Epidermal melanocyte (primary cell): ENCODE measurements at regions not wholly inside any gene's neighbourhood (a gene's known extent, or its start where the extent isn't known, plus 50 kb on each side); places are given as distances from the start of the nearest gene placed in this dataset.
"Not testable (repeated sequence)": the region's sequence is repeated elsewhere in the genome, so short reads cannot be mapped to it uniquely, and the experiment has no call there.

ENCODE experiments used
- DNase-seq: peaks from one replicate; pipeline ENCODE4 v3.0.0; 2011; ENCODE audit warnings: low spot score; ENCODE audit not compliant: insufficient read length

DNA sequence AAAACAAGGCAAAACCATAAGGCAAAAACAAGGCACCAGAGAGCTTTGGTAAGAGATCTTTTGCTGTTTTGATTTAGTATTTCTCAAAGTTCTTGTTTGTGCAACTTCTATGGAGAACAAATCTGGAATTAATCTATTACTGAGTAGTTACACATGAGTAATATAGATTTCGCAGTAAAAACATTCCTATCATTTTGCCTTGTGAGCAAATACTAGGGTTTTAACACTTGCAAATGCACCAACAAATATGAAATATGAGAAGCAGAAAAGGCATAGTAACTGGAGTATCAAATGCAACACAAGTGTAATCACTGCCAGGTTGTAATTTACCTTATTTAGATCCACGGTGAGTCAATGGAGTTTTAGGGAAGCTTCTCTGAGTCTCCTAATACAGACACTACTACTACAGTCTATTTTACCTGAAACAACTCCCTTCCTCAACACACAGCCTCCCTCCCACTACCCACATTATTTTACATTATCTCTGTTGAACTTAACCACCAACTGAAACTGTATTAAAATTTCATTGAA is 324.1 kb downstream of the FLRT2 start:
- no peak for DNase-seq

DNA sequence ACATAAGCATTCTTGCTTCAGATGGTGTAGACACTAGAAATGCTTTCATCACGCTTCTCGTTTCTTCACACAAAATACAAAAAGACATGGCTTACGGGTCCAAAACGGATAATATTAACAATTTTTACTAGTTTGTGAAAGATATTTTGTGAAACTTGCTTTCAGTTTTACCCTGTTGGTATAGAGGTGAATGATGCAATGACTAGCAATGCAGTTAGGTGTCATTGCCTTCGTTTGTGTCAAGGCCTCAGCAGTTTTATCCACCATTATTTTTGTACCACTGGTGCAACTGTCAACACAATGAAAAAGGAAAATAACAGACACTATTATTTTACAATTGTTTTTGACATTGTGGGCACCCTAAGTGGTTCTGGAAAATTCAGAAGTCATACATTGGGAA is 323.0 kb downstream of the FLRT2 start:
- DNase-seq, result no peak

DNA sequence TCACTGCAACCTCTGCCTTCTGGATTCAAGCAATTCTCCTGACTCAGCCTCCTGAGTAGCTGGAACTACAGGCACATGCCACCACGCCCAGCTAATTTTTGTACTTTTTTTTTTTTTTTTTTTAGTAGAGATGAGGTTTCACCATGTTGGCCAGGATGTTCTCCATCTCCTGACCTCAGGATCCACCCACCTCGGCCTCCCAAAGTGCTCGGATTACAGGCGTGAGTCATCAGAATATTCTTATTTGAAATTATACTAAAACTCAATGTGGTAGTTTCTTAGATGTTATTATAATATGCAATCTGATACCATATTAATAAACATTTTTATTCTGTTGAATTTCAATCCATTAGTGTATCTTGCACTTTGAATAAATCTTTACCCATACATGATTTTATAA is 322.2 kb downstream of the FLRT2 start:
- not testable (repeated sequence) for DNase-seq

DNA sequence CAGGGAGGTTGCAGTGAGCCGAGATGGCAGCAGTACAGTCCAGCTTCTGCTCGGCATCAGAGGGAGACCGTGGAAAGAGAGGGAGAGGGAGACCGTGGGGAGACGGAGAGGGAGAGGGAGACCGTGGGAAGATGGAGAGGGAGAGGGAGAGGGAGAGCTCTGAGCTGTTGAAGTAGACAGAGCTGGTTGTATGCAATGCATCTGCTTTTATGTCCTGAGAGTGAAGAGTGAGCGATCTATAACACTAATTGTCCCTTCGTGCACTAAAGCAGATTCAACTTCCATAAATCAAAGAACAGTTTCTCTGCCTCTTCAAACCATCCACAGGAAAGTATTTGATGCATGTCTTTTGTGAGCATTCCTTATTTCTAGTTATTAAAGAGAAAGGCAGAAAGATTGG is 300.6 kb downstream of the FLRT2 start:
- DNase-seq, result not testable (repeated sequence)

DNA sequence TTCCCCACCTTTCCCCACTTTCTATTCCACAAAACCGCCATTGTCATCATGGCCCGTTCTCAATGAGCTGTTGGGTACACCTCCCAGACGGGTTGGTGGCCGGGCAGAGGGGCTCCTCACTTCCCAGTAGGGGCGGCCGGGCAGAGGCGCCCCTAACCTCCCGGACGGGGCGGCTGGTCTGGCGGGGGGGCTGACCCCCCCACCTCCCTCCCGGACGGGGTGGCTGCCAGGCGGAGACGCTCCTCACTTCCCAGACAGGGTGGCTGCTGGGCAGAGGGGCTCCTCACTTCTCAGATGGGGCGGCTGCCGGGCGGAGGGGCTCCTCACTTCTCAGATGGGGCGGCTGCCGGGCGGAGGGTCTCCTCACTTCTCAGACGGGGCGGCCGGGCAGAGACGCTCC is 299.7 kb downstream of the FLRT2 start:
- not testable (repeated sequence) for DNase-seq

DNA sequence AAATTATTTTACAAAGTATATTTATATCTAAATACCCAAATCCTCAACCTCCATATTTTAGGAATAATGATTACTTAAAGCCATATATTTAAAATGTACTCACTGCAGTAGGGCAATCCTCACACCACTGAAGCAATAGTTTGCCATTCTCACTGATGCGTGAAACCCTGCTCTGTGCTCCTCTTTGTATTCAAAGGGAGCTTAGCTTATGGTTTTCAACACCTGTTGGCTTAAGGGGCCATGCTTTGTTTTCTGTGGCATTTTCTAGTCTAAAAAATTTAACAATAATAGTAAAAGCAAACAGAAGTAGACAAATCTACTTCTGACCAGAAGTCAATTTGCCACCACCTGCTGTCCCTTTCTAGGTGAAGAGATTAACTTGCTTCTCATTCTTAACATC is 294.6 kb downstream of the FLRT2 start:
- DNase-seq, result no peak

DNA sequence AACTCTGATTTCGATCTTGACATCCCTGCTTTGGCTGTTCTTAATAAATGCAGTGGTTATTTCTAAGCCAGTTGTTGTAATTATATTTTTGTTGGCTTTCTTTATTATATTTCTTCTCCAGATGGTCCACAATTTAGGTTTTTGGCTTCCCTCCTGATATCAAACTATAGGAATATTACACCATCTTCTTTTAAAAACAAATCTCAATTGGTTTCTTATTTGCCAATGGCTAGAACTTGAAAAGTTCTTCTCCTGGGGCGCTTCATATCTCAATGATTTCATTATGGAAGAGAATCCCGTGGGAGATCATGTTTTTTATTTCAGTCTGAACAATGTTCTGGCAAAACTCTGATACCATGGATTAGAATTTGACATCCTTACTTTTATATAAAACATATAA is 292.3 kb downstream of the FLRT2 start:
- DNase-seq, result no peak

DNA sequence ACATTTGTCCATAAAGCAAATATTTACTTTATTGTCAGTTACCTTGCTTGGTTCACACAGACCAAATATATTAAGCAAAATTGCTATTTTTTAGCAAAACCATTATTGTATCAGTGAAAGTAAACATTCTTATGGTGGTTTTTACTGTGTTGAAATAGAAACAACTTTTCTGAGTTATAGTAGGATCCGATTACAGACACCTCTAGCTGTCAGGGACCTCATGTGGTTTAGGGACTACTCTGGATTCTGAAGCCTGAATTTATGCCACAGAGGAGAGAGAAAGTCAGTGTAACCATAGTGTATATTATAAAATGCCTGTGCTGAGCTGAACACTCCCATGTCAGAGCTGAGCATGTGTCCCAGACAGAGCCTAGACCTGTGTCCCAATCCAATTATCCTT is 287.5 kb downstream of the FLRT2 start:
- no peak for DNase-seq

DNA sequence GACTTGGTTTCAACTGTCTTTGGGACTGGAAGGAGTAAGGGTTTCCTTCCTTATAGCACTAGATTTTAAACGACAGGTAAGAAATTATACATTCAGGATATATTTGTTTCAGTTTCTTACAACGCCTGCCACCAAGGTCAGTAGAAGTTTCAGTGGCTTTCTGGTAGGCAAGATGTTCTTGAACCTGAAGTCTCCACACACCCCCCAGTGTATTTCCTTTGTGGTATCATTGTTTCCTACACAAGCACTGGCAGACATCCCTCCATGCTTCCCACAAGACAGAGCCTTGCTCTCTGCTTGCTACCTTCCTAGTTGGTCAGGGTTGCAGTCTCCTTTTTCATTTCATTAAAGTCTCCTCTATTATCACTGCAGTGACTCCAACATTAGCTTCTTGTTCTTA is 283.1 kb downstream of the FLRT2 start:
- no peak for DNase-seq

DNA sequence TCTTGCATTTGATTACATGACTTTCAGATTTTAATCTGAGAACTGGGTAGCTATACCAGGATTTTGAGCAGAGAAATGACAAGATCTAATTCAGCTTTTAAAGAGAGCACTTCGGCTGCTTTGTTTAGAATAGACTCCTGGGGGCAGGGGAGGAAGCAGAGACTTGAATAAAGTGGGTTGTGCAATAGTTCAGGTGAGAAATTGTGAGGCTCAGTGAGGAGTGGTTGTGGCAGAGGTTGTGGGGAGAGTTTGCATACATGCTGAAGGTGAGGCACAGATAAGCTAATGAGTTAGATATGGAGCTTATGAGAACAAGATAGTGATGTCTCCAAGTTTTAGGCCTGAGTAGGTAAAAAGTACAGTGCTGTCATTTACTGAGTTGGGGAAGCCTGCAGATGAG is 281.4 kb downstream of the FLRT2 start:
- DNase-seq, result no peak

DNA sequence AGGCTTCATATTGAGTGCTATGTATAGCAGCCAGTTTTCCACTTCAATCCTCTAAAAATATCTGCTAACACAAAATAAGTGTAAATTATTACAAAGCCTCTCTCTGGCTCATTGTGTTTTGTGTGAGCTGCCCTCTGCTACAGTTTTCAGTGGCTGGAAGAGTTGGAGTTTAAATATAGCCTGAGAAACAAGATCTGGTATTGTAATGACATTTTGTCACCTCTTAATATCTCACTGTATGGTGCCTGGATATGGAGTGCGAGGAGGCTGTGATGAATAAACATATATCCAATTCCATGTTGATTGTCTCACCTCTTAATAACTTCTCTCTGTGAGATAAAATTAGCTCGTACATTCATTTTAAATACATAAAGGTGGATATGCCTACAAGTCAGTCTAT is 269.7 kb downstream of the FLRT2 start:
- DNase-seq, result no peak

DNA sequence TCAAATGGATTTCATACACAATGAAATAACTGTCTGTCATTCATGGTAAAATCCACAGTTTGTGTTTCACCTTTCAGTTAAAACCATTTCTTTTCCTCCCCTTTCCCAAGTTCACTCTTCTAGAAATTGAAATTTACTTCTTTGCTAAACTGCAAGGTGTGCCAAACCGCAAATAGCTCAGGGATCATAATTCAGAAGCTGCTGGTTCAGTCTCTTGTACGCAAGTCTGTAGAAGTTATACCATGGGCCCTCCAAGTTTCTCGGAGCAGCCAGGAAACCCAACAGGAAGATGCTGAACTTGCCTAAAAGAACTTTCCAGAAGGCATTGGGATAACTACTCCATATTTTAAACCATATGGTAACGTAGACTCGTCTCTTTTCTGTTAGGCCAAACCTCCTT is 268.9 kb downstream of the FLRT2 start:
- no peak for DNase-seq

DNA sequence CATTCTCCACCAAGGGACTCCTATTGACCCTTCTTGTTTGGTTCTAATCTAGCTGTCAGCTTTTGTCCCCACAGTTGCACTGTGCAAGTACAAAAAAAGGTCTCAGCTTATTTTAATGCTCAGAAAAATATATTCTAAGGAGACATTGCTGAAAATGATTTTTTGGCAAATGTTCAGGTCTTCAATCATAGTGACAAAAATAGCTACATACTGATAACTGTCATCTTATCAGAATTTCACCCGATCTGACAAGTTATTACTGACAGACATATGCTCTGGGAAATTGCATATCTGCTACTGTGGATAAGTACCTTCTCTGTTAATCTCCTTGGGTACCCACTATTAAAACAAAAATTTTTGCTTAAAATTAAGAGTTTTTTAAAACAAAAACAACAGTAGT is 263.6 kb downstream of the FLRT2 start:
- no peak for DNase-seq

DNA sequence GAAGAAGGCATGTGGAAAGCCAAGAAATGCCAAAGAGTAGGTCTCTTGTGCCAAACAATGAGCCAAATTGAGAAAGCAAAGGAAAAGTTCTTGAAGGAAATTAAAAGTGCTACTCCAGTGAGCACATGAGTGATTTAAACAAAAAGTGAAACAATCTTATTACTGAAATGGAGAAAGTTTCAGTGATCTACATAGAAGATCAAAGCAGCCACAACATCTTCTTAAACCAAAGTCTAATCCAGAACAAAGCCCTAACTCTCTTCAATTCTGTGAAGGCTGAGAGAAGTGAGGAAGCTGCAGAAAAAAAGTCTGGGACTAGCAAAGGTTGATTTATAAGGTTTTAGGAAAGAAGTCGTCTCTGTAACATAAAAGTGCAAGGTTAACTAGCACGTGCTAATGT is 259.6 kb downstream of the FLRT2 start:
- DNase-seq, result no peak

DNA sequence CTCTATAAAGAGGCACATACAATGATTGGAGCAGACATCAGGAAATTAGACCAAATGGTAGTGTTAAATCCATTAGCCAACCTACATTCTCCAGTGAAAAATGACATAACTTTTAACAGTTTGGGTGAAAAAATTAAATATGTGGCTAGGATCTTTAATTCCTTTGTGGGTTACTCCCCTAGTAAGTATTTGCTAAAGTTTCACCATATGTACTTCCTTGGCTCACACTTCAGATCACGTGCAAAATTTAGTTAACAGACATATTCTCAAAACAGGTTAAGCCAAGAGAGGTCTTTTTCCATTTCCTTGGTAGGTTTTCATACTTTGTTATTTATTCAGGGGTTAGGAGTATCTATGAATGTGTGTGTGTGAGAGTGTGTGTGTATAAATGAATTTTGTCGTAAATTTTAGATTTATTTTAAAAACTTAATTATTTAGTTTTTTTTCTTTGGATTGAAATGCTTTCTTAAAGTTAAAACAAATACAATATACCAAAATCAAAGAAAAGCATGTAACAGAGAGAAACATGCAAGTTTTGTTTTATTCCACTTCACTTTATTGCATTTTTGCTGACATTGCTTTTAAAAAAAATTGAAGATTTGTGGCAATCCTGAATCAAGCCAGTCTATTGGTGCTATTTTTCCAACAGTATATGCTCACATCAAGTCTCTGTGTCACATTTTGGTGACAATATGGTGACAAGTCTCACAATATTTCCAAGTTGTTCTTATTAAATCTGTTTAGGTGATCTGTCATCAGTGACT is 258.7 kb downstream of the FLRT2 start:
- DNase-seq, result no peak

DNA sequence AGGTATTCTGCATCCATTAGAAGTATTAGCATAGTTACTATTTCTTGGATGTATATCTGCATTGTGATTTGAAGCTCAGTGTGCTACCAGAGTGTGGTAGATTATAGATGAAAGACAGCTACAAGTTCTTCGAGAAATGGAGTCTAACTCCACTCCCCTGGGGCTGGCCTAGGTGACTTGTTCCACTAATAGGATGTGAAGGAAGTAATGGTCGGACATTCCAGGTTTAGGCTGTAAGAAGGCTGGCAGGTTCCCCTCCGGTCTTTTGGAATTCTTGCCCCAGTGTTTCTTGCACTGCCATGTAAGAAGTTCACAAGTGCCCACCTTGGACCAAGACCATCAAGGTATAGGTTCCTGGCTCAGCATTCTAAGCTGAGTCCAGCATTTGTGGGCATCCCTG is 236.4 kb downstream of the FLRT2 start:
- no peak for DNase-seq

DNA sequence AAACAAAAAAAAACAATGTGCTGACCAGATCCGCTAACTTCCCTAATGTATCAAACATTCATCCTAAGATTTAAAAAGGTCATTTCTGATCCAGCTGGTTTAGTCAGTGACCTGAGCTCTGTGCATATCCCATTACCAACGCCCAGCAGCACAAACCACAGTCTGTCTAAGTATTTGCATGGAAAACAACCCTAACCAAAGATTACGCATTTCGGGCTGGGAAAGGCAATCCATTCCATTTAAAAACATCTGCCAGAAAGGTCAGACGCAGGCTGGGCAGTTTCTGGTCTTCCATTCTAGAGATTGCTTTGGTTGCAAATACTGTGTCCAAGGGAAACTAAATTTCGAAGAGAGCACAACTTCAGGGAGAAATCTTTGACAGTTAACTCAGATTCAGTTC is 234.9 kb downstream of the FLRT2 start:
- DNase-seq, result no peak

DNA sequence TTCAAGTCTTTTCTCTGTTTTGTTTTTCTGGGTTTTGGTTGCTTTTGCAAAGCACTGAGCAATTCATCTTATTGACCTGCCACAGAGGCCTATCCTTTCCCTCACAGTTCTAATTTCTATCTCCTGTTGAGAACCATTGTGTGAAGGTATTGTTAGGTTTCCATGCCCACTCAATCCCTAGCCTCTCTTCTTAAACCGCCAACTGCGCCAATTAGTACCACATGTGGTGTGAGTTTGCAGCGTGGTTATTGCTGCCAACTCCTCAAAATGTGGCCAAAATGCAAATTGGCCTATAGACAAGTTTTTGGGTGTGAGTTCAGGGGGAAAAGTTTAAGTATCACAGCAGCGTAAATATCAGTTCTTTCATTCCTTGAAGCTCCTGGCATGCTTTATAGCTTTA is 232.6 kb downstream of the FLRT2 start:
- no peak for DNase-seq

DNA sequence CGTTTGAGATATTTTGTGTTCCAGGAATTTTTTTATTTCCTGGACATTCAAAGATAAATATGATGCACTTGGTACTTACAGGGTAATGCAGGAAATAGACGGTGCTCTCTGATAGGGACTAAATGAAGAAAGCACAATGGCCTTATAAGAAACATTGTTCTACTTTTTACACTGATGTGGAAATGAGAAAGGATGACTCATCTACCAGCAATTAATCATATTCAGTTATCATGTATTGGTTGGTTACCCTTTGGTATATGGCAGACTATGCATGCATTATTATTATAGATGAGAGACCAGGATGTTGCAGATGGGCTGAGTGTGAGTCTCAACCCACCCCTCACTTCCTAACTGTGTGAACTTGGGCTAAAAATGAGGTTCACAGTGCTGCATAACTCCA is 222.2 kb downstream of the FLRT2 start:
- no peak for DNase-seq

DNA sequence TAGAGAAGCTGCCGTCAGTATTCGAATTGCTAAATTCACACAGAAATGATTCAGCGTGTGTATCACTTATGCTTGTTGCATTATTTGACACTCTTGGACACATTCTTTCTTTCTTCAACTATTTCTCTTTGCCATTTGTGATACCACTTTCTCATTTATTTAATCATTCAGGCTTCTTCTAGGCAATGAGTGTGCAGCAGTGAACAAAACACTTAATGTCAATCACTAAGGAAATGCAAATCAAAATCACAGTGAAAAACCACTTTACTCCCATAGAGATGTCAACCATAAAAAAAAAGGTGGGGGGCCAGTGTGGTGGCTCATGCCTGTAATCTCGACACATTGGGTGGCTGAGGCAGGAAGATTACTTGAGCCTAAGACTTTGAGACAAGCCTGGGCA is 214.6 kb downstream of the FLRT2 start:
- no peak for DNase-seq

DNA sequence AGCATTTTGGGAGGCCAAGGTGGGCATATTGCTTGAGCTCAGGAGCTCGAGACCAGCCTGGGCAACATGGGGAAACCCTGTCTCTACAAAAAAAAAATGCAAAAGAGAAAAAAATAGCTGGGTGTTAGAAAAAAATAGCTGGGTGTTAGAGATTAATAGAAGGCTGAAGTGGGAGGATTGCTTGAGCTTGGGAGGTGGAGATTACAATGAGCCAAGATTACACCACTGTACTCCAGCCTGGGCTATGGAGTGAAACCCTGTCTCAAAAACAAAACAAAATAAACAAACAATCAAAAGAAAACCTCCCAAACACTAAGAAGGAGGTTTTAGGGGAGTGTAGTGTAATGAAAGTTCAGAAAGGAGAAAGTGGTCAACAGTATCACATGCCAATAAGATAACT is 202.1 kb downstream of the FLRT2 start:
- no peak for DNase-seq

DNA sequence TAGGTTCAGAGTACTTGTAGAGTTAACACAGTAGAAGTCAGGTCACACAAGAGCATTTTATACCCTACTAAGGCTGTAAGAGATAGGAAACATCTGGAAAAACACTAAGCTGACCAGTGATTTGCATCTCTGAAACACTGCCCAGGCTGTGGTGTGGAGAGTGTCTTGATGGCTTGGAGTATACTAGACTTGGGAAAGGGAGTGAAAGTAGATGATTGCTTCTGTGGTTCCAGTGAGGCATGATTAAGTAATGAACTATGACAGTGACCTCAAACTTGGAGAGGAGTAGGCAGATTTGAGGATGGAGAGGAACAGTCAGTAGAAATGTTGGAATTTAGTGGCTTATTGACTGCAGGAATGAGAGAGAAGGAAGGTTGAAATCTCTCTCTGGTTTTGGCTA is 201.2 kb downstream of the FLRT2 start:
- peak; percentile 47 for DNase-seq

DNA sequence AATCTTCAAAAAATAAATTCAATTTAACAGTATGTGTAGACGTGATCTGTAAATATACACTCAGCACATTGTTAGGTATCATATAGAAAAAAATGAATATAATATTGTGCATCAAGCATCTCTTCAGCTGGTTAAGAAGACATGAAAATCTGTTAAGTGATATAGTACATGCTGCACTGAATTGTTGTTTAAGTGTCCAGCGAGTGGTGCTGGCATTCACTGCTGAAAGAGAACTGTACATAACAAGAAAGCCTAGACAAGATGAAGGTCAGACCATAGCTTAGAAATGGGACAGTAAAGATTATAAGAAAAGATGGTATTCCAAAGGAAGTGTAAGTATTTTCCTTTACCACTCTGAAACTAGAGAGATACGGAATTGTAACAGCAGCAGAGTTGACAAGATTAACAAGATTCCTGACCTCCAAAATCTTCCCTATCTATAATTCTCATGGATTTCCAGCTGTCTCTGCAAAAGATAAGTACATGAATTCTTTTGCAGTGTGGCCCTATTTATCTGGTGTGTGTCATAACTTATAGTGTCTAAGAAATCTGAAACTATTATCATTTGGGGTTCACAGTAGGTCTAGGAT is 198.6 kb downstream of the FLRT2 start:
- DNase-seq, result no peak
